Cortex of kidney (tissue), 1 donor: ENCODE measurements at regions not wholly inside any gene's neighbourhood (a gene's known extent, or its start where the extent isn't known, plus 50 kb on each side); places are given as distances from the start of the nearest gene placed in this dataset.

Source experiments
- DNase-seq: peaks from one replicate; lab custom pipeline; 2025; lab: John Stamatoyannopoulos, UW

DNA sequence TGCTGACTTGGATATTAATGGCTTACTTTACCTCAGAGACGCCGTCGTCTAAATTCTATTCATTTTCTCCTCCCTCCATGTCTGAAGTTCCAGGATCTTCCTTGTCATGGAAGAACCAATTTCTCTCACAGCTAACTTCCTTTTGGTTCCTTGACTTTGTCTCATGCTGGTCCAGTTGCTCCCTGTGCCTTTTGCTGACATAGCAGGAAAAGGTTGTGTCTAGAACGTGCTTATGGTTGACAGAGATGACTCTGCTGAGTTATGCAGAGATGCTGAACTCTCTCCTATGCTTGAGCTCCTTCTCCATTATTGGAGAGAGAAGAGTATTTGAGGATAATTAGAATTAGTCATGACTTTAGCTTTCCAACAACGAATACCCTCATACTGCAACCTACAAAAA lies 1338.9 kb downstream of the MAT2B start:
- DNase-seq = no peak

DNA sequence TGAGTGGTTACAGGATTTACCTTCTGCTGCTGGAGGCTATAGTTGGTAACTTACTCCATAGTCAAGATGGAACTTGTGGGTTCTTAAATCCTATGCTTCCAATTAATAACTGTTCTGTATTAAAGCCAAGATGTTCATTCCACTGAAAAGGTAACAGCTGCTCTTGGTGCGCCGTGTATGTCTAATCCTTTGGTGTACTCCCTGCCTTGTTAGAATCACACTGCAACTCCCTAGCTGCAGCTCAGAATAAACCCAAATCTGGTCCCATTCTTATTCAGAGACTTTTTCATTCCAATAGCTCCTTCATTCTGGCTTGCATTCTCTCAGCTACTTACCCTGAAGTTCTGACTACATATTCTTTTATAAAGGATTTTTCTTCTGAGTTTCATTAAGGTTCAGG lies 1355.5 kb downstream of the MAT2B start:
- no peak for DNase-seq

DNA sequence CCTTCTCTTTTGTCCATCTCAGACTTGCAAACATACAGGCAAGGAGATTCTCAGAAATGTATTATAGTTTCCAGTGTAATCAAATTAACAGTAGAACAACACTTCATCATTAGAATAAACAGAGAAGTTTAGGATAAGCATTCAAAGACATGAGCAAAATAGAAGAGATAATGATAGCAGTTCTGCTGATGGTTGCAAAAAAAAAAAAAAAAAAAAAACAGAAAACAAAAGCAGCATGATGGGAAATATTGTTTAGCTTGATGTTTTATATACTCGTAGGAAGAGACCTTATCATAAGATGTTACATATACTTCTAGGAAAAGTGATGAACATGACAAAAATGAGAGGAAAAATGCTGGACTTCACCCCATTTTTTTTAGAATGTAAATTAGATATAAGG lies 1356.2 kb downstream of the MAT2B start:
- DNase-seq = no peak

DNA sequence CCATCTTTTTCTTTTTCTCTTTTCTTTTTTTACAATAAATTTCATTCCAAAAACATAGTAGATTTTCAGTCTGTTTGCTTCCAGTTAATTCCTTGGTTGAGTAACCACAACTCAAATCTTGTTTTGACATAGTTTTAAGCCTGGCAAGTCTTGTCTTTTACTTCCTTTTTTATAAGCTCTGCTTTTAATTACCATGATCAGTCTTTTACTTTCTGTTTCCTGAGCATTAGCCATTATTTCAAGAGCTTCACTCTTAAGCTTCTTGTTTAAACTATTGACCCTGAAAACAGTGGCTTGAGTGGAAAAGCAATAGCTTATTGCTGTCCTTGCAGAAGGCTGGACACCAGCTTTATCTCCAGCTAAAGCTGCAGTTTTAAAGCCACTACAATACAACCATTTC lies 1363.3 kb downstream of the MAT2B start:
- no peak for DNase-seq

DNA sequence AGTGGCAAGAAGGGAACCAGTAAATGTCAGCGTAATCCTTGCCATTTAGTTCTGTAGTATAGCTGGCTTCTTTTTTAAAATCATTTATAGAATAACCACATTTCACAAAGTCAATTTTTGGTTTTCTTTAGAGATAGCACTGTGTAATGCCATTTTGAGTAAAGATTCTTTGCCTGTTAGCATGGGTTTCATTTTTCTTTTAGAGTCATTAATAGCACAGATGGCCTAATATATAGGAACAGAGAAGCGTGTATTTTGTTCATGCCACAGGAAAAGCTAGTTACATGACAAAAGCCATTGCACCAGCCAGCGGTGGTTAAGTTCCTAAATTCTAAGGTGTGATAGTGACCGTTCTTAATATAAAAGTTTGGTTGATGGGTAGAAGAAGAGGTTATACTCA lies 1363.9 kb downstream of the MAT2B start:
- DNase-seq = no peak

DNA sequence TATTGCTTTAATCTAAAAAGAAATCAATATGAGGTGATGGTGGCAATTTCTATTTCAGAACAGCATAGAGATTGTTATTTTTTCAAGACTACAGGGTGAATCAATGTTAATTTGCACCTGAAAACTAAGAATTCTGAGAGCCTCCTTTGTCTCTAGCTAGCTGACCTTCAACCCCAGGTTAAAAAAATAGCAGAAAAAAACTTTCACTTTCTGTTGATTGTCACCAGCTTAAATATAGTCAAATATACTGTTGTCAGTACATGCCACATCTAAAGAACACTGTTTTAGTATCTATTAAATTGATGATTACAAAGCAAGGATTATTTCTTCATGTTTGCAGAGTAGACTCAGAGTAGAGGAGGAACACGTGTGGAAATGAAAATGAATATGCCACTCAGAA lies 1371.4 kb downstream of the MAT2B start:
- no peak for DNase-seq

DNA sequence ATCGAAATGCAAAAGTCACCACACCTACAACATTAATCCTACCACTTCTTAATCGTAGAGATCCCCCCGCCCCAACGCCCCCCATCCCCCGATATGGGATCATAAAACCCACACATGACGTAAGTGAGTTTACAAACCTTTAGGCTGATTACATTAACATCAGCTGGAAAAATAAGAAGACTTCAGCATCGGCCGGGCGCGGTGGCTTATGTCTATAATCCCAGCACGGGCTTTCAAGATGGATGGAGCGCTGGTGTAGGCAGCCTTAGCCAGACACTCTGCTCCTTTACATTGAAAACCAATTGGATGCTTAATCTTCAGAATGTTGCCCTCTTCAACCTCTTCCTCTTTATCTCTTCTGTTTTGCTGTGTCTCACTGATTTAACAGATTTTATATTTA lies 1376.0 kb downstream of the MAT2B start:
- DNase-seq = no peak

DNA sequence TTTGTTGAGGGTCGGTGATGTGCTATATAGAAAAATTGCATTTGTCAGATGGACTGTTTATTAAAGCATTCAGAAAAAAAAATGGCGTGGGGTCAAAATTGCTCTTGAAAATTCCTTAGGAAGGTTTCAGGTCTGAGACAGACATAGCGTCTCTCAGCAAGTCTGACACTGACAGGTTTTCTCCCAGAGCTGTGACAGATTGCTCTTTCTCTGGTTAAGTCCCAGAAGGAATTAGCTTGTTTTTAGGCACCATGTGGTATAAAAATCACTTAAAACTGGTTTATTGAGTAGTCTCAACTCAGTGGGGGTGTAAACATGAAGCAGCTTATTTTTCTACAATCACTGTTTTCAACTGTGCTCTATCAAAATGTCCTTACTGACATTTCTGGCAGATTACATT lies 1379.8 kb downstream of the MAT2B start:
- DNase-seq = no peak

DNA sequence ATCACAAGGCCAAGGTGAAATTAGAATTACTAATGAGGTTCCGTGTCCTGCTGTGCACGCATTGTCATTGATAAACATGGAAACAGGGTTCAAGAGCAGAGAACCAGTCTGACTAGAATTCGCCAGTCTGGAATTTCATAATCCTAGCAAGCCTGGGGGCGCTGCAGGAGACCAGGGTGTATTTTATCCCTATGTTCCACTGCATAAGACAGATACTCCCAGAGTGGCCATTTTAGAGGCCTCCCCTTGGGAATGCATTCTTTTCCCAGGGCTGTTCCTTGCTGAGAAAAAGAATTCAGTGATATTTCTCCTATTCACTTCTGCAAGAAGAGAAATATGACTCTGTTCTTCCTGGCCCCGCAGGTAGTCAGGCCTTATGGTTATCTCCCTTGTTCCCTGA lies 1387.7 kb downstream of the MAT2B start:
- DNase-seq = no peak

DNA sequence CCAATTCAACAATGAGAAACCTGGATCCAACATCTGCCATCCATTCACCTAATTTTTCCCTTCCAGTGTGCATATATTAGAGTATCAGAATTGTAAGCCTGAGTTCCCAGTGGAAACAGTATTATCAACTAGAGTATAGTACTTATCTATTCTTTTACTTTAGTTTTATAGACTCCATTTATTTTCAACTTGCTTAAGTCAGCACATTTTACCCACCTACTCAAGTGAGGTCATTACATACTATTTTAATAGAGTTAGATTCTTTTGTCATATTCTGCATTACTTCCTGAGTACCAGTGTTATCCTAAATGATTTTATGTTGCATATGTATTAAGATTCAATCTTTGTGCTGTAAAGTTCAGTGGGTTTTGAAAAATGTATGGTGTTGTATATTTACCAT lies 1393.3 kb downstream of the MAT2B start:
- no peak for DNase-seq

DNA sequence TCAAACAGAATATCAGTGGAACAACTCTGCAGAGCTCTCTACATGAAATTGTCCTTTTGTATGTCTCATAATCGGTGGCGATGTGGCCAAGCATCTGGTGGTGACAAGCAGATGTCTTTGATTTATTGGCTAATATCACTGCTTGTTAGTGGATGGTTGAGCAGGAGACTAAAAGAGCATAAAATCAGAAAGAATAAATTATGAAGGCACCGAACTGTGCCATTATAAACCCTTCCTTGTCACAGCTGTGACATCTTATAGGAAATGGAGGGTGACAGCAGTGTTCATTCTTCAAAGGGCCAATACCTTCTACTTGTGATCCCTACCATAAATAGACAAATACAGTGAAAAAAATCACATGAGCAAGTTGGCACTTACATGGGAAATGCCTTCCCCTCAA lies 1404.3 kb downstream of the MAT2B start:
- DNase-seq = no peak

DNA sequence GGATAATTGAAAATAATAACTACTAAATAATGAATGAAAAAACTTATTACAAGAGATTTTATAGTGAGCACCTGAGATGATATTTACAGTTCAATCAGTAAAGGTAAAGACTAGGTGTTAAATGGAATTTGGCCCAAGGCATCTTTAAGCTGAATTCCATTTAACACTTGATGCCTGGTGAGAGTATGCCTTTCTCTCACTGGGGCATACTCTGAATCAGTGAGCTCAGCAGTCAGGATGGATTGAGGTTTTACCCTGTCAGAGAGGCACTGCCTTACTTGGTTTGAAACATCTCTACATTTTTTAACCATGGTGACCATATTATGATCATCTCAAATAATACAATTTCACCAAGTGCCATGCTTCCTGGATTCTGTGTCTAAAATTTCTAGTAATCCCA lies 1416.3 kb downstream of the MAT2B start:
- no peak for DNase-seq

DNA sequence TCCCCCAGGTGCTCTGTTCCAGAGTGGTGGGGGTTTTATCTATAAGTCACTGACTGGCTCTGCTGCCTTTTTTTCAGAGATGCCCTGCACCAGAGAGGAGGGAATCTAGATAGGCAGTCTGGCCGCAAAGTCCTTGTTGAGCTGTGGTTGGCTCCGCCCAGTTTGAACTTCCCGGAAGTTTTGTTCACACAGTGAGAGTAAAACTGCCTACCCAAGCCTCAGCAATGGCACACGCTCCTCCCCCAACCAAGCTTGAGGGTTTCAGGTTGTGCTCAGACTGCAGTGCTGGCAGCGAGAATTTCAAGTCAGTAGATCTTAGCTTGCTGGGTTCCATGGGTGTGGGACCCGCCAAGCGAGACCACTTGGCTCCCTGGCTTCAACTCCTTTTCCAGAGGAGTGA lies 1428.6 kb downstream of the MAT2B start:
- no peak for DNase-seq

DNA sequence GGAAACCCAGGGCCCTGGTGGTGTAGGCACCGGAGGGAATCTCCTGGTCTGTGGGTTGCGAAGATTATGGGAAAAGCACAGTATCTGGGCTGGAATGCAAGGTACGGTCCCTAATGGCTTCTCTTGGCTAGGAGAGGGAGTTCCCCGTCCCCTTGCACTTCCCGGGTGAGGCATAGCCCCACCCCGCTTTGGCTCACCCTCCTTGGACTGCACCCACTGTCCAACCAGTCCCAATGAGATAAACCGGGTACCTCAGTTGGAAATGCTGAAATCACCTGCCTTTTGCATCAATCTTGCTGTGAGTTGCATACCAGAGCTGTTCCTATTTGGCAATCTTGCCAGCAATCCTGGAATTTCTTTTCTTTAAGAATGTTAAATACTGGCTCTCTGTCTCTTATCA lies 1429.1 kb downstream of the MAT2B start:
- no peak for DNase-seq

DNA sequence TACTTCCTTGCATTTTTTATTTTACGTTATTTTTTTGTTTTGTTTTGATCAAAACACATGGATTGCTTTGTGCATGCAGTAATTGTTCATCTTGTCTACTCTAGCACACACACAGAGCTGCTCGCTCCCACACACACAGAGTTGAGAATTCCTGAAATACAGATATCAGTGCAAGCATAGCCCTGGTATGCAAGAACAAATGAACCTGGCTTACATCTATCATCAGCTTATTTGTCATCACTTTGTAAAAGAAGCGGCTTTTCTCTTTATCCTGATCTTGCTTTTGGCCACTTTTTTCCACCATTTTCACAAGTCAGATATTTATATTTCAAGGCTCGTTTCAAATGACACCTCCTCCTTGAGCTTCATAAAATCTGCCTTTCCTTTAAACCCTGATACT lies 1435.7 kb downstream of the MAT2B start:
- DNase-seq = no peak

DNA sequence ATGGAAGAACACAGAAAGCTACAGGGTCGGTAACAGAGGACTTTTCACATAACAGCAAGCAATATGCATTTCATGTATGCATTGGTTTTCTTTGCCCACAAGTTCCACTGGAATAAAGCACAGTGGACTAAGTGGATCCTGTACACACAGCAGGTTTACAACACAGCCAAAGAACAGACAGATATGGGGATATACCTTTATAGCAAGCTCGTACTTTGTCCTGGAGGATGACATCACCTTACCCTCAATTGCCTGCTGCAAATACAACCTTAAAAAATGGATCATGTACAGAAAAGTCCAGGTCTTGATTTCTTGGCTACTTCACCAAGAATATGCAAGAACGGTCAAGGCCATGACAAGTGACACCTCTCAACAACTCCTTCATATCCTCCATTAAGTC lies 1445.5 kb downstream of the MAT2B start:
- DNase-seq = no peak

DNA sequence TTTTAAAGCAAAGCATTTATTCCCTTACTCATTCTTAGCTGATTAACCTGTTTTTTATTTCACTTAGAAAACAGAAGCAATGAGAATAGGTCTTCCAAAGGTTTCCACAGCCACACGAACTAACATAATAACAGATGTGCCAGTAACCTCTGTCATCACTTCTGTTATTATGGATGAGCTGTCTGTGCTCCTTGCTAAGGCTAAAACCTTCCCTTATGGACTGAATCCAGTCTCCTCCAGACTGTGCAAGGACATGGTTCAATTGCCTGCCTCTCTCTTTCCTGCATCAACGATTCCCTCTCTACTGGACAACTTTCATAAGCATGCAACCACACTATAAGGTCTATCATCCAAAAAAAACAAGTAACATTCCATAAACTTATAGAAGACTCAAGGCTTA lies 1446.2 kb downstream of the MAT2B start:
- no peak for DNase-seq

DNA sequence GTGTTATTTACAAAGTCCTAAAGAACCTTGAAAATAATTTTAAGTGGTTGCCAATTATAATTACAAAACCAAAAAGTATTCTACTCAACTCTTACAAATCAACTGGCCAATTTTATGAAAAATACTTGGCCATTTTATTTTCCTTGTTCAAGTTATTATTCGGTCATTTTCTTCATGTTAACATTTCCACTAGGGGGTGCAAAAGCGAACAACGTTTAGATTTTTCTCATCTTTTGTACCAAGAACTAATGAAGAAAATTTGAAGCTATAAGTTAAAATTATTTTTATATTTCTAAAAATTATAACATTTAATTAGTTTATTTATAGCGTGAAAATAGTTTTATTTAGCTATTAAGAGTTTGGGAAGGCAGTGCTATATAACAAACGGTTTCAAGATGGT lies 1453.3 kb downstream of the MAT2B start:
- DNase-seq = no peak

DNA sequence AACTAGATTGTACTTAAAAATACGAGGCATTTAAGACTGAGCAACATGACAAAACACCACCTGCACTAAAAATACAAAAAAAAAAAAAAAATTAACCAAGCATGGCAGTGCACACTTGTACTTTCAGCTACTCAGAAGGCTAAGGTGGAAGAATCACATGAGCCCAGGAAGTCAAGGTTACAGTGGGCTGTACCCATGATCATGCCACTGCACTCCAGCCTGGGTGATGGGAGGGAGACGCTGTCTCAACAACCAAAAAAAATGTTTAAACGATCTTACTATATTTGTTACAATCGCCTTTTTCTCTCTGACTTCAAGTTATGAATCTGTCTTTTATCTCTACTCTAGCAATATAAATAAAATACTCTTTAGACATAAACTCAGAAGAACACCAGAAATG lies 1454.3 kb downstream of the MAT2B start:
- DNase-seq = no peak

DNA sequence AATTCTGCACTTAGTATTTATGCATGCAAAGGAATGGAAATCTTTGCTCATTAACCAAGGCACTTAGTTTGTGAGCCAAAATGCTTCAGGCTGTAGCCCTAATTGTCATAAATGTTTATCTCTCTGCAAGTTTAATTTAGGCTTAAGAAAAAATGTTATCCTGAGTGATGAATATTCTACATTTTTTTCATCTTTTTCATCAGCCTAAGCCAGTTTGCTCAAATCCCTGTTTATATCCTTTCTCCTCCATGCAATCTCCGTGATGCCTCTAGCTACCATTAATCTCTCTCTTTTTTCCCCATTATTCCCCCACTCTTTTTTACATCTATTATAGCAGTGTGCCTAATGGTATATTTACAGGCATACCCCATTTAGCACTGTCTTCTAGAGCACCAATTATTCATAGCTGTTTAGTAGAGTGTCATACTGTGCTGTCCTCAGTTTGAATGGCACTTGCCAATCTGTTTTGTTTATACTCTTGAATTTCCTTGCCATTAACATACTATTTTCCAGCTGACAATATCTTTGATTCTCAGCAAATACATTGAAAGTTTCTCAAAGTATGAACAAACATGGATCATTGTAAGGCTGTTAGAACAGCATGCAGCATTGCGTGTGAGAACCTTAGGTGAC lies 1457.0 kb downstream of the MAT2B start:
- DNase-seq = no peak

DNA sequence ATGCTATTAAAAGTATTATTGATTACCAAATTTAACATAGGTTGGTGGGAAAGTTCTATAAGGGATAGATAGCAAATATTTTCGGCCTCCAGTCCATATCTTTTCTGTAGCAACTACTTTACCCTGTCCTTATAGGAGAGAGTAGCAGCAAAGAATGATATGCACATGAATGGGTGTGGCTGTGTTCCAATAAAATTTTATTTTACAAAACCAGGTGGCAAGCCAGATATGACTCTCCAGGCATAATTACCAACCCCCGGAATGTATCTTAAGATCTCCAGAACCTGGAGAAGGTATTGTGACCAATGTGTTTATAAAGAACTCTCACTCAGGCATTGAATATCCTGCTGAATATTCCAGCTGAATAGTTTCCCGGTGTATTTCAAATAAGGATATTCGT lies 1461.2 kb downstream of the MAT2B start:
- no peak for DNase-seq

DNA sequence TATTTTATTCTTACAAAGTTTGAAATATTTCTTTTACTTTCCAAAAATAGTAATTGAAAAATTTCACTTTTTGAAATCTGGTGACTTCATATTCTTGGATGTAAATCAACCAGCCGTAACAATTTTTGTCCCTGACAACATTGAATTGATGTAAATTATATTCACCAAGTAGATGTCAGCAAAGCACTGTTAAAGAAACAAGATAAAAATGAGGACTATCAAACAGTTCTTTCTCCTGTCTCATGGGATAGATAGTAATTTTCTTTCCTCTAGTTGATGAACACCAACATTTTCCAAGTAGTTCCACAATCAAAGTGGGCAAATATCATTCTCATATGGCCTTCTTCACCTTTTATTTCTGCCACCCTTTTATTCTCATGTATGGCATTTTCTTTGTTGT lies 1461.9 kb downstream of the MAT2B start:
- DNase-seq = no peak

DNA sequence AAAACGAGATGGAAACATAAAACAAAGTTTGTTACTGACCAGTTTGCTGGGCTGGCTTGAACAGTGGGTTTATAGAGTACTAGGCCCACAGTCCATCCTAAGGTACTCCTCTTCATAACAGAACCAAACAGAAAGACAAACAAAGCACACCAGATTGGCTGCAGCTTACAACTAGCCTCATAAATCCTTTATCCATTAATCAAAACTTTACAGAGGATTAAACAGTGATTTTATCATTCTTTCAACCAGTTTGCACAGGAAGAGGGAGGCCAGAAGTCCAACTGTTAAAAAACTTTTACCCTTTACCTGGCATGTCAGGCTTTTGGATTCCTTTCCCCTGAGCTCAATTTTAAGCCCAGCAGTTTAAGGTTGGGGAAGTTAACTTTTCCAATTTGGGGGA lies 1467.6 kb downstream of the MAT2B start:
- no peak for DNase-seq

DNA sequence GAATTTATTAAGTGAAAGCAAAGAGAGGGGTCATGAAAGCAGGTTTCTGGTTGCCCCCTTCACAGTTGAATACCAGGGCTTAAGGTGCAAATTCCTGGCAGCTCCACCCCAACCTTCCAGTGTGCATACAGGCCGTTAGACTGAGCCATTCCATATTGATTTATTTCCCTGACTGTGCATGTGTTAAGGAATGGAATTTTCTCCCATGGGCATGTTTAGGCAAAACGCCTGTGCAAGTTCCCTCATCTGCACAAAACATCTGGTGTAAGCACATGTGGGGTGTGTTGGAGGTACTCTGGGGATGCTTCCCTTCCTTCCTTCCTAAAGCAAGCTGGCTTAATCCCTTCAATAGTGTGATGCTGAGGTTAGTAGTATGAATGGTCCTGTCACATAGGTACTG lies 1470.6 kb downstream of the MAT2B start:
- no peak for DNase-seq

DNA sequence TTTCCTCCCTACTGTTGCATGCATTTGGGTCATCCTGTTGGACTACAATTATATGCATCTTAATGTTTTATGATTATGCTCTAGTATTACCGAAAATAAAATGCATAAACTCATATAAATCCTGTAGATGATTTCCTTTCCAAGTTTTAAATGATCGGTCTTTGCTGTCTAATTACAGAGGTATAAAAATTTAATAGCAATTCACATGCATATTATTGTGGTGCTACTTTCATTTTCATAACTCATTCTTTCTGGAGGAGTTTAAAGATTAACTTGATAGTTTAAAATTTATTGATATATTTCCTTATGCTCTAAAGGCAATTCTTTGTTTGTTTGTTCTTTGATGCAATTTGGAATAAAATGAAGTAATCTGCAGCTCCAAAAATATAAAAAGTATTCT lies 1475.1 kb downstream of the MAT2B start:
- DNase-seq = no peak
